ENCODE measurements at regions not wholly inside any gene's neighbourhood (a gene's known extent, or its start where the extent isn't known, plus 50 kb on each side); places are given as distances from the start of the nearest gene placed in this dataset.

DNA sequence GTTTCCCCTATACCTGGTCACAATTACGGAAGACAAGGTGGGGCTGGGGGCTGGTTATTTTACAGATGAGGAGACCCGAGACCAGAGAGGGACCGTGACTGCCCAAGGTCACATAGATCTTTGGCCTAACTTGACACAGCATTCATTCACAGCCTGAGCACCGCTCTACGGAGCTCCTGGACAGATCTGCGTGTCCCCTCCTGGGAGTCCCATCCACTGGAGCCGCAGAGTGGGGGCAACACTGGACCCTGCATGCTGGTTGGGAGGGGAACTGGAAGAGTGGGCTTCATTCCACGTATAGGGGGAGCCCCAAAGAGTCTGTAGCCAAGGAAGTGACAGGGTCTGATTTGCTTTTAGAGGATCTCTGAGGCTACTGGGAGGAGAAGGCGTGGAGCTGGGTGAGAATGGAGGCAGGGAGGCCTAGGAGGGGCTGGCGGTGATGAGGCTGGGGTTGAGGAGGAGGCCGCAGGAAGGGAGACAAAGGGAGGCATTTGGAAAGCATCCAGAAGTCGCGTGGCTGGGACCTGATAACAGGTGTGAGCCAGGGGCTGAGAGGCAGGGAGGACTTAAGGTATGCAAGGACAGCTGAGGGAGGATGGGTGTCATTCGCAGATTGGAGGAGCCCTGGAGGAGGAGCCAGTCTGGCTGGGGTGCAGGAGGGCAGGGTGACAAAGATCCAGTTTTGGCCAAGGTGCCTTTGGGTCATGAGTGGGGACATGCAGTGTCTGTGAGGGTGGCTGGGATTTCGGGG is 64.3 kb upstream of the IER5L start:
- TF ChIP-seq POLR2A (IDR thresholded peaks at IDR 0.05) (no peak), CTCF (IDR thresholded peaks at IDR 0.05 in 8 of 11, conservative IDR thresholded peaks at IDR 0.05 in 3 of 11) (no peak), POLR2AphosphoS5 (IDR thresholded peaks at IDR 0.05) (no peak)
